Inflammatory macrophage treated with lipopolysaccharide for 4 hours (primary cell): ENCODE measurements at regions not wholly inside any gene's neighbourhood (a gene's known extent, or its start where the extent isn't known, plus 50 kb on each side); places are given as distances from the start of the nearest gene placed in this dataset.
"Not testable (repeated sequence)": the region's sequence is repeated elsewhere in the genome, so short reads cannot be mapped to it uniquely, and the experiment has no call there.

Source experiments
- DNase-seq: peaks from one replicate; pipeline ENCODE4 v3.0.0-alpha.2; 2020

GRCh38 chr5:34450338-34450737, 205.8 kb upstream of the RAI14 start:
- no peak for DNase-seq

- DNase-seq: no peak
Measured at GRCh38 chr5:34452170-34452828, 203.8 kb upstream of the RAI14 start.

GRCh38 chr5:34455098-34455497, 201.0 kb upstream of the RAI14 start:
- no peak for DNase-seq

GRCh38 chr5:34459908-34460307, 196.2 kb upstream of the RAI14 start:
- DNase-seq: no peak

GRCh38 chr5:34460496-34460895, 195.6 kb upstream of the RAI14 start:
- DNase-seq: no peak

- no peak for DNase-seq
Measured at GRCh38 chr5:34464829-34465228, 191.3 kb upstream of the RAI14 start.

- DNase-seq: peak; percentile 56
Measured at GRCh38 chr5:34465301-34465700, 190.8 kb upstream of the RAI14 start.

- DNase-seq: peak; percentile 4
Measured at GRCh38 chr5:34466519-34467388, 189.4 kb upstream of the RAI14 start.

- DNase-seq: no peak
Measured at GRCh38 chr5:34467436-34467835, 188.7 kb upstream of the RAI14 start.

GRCh38 chr5:34467984-34468383, 188.1 kb upstream of the RAI14 start:
- not testable (repeated sequence) for DNase-seq

- DNase-seq: no peak
Measured at GRCh38 chr5:34469971-34470370, 186.2 kb upstream of the RAI14 start.

GRCh38 chr5:34474573-34475021, 181.5 kb upstream of the RAI14 start:
- DNase-seq: peak; percentile 33

- DNase-seq: no peak
Measured at GRCh38 chr5:34475249-34475966, 180.7 kb upstream of the RAI14 start.

GRCh38 chr5:34476941-34477565, 179.1 kb upstream of the RAI14 start:
- no peak for DNase-seq

GRCh38 chr5:34480810-34481528, 175.2 kb upstream of the RAI14 start:
- no peak for DNase-seq

- no peak for DNase-seq
Measured at GRCh38 chr5:34483442-34484033, 172.6 kb upstream of the RAI14 start.

GRCh38 chr5:34484216-34484920, 171.8 kb upstream of the RAI14 start:
- no peak for DNase-seq

GRCh38 chr5:34485768-34486030, 170.4 kb upstream of the RAI14 start:
- DNase-seq: no peak

- DNase-seq: peak; percentile 79
Measured at GRCh38 chr5:34486160-34486848, 169.8 kb upstream of the RAI14 start.

GRCh38 chr5:34486849-34487158, 169.3 kb upstream of the RAI14 start:
- no peak for DNase-seq
